ENCODE measurements at regions not wholly inside any gene's neighbourhood (a gene's known extent, or its start where the extent isn't known, plus 50 kb on each side); places are given as distances from the start of the nearest gene placed in this dataset.

- H2AFZ ChIP-seq (ENCODE audit: low read length), result no peak overlapping the region
- no peak for TF ChIP-seq TBX3 (IDR thresholded peaks at IDR 0.05; ENCODE audit: borderline replicate concordance)
- no peak for TF ChIP-seq ZNF335 (CRISPR knock-in tag; IDR thresholded peaks at IDR 0.05)
- TF ChIP-seq ZNF607 (CRISPR knock-in tag; IDR thresholded peaks at IDR 0.05; ENCODE audit: borderline replicate concordance), result no peak
- no peak for TF ChIP-seq MTERF4 (CRISPR knock-in tag; IDR thresholded peaks at IDR 0.05)
- TF ChIP-seq, protein P1, sequence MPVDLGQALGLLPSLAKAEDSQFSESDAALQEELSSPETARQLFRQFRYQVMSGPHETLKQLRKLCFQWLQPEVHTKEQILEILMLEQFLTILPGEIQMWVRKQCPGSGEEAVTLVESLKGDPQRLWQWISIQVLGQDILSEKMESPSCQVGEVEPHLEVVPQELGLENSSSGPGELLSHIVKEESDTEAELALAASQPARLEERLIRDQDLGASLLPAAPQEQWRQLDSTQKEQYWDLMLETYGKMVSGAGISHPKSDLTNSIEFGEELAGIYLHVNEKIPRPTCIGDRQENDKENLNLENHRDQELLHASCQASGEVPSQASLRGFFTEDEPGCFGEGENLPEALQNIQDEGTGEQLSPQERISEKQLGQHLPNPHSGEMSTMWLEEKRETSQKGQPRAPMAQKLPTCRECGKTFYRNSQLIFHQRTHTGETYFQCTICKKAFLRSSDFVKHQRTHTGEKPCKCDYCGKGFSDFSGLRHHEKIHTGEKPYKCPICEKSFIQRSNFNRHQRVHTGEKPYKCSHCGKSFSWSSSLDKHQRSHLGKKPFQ (CRISPR knock-in tag; IDR thresholded peaks at IDR 0.05; ENCODE audit: insufficient replicate concordance), result no peak
- no peak for TF ChIP-seq ZNF564 (CRISPR knock-in tag; IDR thresholded peaks at IDR 0.05)
- TF ChIP-seq ZNF17 (CRISPR knock-in tag; IDR thresholded peaks at IDR 0.05), result no peak
- TF ChIP-seq, protein P2, sequence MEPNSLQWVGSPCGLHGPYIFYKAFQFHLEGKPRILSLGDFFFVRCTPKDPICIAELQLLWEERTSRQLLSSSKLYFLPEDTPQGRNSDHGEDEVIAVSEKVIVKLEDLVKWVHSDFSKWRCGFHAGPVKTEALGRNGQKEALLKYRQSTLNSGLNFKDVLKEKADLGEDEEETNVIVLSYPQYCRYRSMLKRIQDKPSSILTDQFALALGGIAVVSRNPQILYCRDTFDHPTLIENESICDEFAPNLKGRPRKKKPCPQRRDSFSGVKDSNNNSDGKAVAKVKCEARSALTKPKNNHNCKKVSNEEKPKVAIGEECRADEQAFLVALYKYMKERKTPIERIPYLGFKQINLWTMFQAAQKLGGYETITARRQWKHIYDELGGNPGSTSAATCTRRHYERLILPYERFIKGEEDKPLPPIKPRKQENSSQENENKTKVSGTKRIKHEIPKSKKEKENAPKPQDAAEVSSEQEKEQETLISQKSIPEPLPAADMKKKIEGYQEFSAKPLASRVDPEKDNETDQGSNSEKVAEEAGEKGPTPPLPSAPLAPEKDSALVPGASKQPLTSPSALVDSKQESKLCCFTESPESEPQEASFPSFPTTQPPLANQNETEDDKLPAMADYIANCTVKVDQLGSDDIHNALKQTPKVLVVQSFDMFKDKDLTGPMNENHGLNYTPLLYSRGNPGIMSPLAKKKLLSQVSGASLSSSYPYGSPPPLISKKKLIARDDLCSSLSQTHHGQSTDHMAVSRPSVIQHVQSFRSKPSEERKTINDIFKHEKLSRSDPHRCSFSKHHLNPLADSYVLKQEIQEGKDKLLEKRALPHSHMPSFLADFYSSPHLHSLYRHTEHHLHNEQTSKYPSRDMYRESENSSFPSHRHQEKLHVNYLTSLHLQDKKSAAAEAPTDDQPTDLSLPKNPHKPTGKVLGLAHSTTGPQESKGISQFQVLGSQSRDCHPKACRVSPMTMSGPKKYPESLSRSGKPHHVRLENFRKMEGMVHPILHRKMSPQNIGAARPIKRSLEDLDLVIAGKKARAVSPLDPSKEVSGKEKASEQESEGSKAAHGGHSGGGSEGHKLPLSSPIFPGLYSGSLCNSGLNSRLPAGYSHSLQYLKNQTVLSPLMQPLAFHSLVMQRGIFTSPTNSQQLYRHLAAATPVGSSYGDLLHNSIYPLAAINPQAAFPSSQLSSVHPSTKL (CRISPR knock-in tag; IDR thresholded peaks at IDR 0.05), result no peak
- TF ChIP-seq ZNF431 (CRISPR knock-in tag; IDR thresholded peaks at IDR 0.05; ENCODE audit: borderline replicate concordance, low read depth), result no peak
- no peak for TF ChIP-seq ZNF672 (CRISPR knock-in tag; IDR thresholded peaks at IDR 0.05)
- no peak for TF ChIP-seq ZBTB25 (CRISPR knock-in tag; IDR thresholded peaks at IDR 0.05)
- no peak for TF ChIP-seq ZNF746 (CRISPR knock-in tag; IDR thresholded peaks at IDR 0.05)
- TF ChIP-seq ZNF382 (CRISPR knock-in tag; IDR thresholded peaks at IDR 0.05; ENCODE audit: borderline replicate concordance), result no peak
- TF ChIP-seq ZXDC (CRISPR knock-in tag; IDR thresholded peaks at IDR 0.05), result no peak
- H3K4me2 ChIP-seq (ENCODE audit: low read depth, low read length), result no peak overlapping the region
- H3K36me3 ChIP-seq (replicated peaks in 1 of 2; ENCODE audit: control insufficient read depth in 1 of 2, insufficient read depth in 2 of 2, low read length in 2 of 2), result no peaks in the 10 kb centered on the region
- 0 out of 5 replicates have a peak, but pooled peaks cover 0 to 2% of the 10 kb centered on the region in 2 experiments for H3K27me3 ChIP-seq (ENCODE audit: control insufficient read depth in 1 of 2, insufficient read depth in 2 of 2, low read length in 2 of 2)
- no peak overlapping the region for H3K27ac ChIP-seq (ENCODE audit: extremely low read length, insufficient read depth, low read length)
- no peaks in the 10 kb centered on the region for H3K79me2 ChIP-seq (ENCODE audit: insufficient read depth, low read length)
- BruUV-seq (replicated peaks), result no TSS peak
- no peaks in the 10 kb centered on the region for H3K9me3 ChIP-seq (ENCODE audit: low read length)
- ChIA-PET POLR2A (no interaction called here), CTCF (ENCODE audit: low intra/inter-chr PET ratio, low total read pairs) (no interaction called here)
- H4K20me1 ChIP-seq (ENCODE audit: insufficient read depth, low read length), result no peaks in the 10 kb centered on the region
- ATAC-seq (no peak), FAIRE-seq (no peak), DNase-seq (ENCODE audit: low spot score) (no peak)
- no peak overlapping the region for H3K9ac ChIP-seq (ENCODE audit: insufficient read depth, low read depth, low read length)
- in situ Hi-C loops (cut with HindIII; ENCODE audit: extremely low pct_ligation_motif_present, low pct_unique_long_range_greater_than_20kb), result no loop called here
- H3K4me1 ChIP-seq (ENCODE audit: insufficient read depth, low read length), result no peaks in the 10 kb centered on the region
- intact Hi-C loops (cut with micrococcal nuclease; ENCODE audit: unreplicated experiment), result no loop called here
- WGBS (ENCODE audit: low lambda C conversion rate), result 4% methylated on average over 3 of the region's 3 CpGs
- no peak overlapping the region for H3K4me3 ChIP-seq (replicated peaks in 1 of 3; ENCODE audit: insufficient read depth in 1 of 3, low read depth in 2 of 3, low read length in 3 of 3)
Measured at GRCh38 chr20:40816039-40816352, 127.0 kb upstream of the MAFB start.
